NOMO-1 treated with DMSO at 0.1 percent for 48 hours (cell line): ENCODE measurements at regions not wholly inside any gene's neighbourhood (a gene's known extent, or its start where the extent isn't known, plus 50 kb on each side); places are given as distances from the start of the nearest gene placed in this dataset.
"Not testable (repeated sequence)": the region's sequence is repeated elsewhere in the genome, so short reads cannot be mapped to it uniquely, and the experiment has no call there.

Experiments used
- DNase-seq: peaks from one replicate; lab custom pipeline; 2025; ENCODE audit not compliant: unreplicated experiment; lab: John Stamatoyannopoulos, UW

GRCh38 chr11:28938091-28938490 is 829.9 kb downstream of the METTL15 start:
- DNase-seq = no peak

- DNase-seq = no peak
These were observed 824.8 kb downstream of the METTL15 start for GRCh38 chr11:28932940-28933339.

- no peak for DNase-seq
These were observed 815.8 kb downstream of the METTL15 start for GRCh38 chr11:28924004-28924403.

- DNase-seq = no peak
These were observed 814.3 kb downstream of the METTL15 start for GRCh38 chr11:28922386-28922981.

GRCh38 chr11:28919194-28919593 is 811.0 kb downstream of the METTL15 start:
- DNase-seq = no peak

GRCh38 chr11:28913883-28914282 is 805.7 kb downstream of the METTL15 start:
- DNase-seq = no peak

GRCh38 chr11:28911829-28912228 is 803.6 kb downstream of the METTL15 start:
- DNase-seq = no peak

GRCh38 chr11:28910926-28911325 is 802.7 kb downstream of the METTL15 start:
- DNase-seq = no peak

GRCh38 chr11:28903716-28904115 is 795.5 kb downstream of the METTL15 start:
- DNase-seq = no peak

GRCh38 chr11:28900427-28900826 is 792.2 kb downstream of the METTL15 start:
- DNase-seq = no peak

- DNase-seq = no peak
These were observed 791.5 kb downstream of the METTL15 start for GRCh38 chr11:28899706-28900105.

GRCh38 chr11:28890601-28891040 is 782.4 kb downstream of the METTL15 start:
- not testable (repeated sequence) for DNase-seq

GRCh38 chr11:28887681-28888080 is 779.5 kb downstream of the METTL15 start:
- DNase-seq = no peak

- no peak for DNase-seq
These were observed 771.7 kb downstream of the METTL15 start for GRCh38 chr11:28879869-28880268.

GRCh38 chr11:28878025-28878424 is 769.8 kb downstream of the METTL15 start:
- no peak for DNase-seq

GRCh38 chr11:28877340-28877739 is 769.2 kb downstream of the METTL15 start:
- DNase-seq = no peak

GRCh38 chr11:28874706-28875105 is 766.5 kb downstream of the METTL15 start:
- no peak for DNase-seq

GRCh38 chr11:28871090-28871489 is 762.9 kb downstream of the METTL15 start:
- no peak for DNase-seq

GRCh38 chr11:28863422-28863821 is 755.2 kb downstream of the METTL15 start:
- no peak for DNase-seq

- DNase-seq = no peak
These were observed 752.7 kb downstream of the METTL15 start for GRCh38 chr11:28860893-28861292.

- no peak for DNase-seq
These were observed 749.9 kb downstream of the METTL15 start for GRCh38 chr11:28858076-28858475.

- no peak for DNase-seq
These were observed 740.9 kb downstream of the METTL15 start for GRCh38 chr11:28849053-28849452.

GRCh38 chr11:28842716-28843115 is 734.5 kb downstream of the METTL15 start:
- no peak for DNase-seq
